M059J (cell line): ENCODE measurements at regions not wholly inside any gene's neighbourhood (a gene's known extent, or its start where the extent isn't known, plus 50 kb on each side); places are given as distances from the start of the nearest gene placed in this dataset.

Experiments used
- DNase-seq: peaks from one replicate; pipeline ENCODE4 v3.0.0-alpha.2; 2012; ENCODE audit warnings: low read depth

DNA sequence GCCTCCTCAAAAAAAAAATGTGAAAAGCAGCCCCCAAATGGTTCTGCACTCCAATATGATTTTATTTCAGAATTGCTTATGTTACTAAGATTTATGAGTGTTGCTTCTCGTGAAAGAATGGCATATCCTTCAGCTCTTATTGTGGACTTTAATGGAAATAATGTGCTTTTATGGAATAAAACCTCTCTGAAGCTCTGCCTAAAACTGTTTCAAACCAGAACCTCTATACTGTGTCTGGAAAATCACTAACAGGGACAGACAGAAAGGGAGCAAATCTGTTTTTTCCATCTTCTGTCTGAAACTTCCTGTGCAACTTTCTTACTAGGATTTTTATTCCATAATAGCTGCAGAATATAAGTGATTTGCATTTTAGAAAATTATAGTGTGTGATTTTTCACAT is 493.1 kb downstream of the ANKRD50 start:
- no peak for DNase-seq

DNA sequence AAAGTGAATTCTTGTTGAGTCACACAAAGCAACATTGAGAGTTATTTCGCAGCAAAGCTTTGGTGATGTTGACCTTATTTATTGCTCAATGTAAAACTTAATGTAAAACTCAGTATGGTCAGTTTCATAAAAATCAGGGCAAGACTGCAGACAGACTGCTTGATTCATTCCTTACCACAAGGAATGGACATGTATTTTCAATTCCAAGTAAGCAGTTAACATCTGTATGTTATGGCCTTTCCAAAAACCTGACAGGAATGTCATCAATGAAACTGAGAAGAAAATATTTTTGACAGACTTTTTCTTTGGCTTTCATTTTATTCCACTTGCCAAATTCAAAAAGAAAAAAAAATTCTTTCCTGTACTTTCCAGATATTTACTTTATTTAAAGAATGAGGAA is 488.3 kb downstream of the ANKRD50 start:
- no peak for DNase-seq

DNA sequence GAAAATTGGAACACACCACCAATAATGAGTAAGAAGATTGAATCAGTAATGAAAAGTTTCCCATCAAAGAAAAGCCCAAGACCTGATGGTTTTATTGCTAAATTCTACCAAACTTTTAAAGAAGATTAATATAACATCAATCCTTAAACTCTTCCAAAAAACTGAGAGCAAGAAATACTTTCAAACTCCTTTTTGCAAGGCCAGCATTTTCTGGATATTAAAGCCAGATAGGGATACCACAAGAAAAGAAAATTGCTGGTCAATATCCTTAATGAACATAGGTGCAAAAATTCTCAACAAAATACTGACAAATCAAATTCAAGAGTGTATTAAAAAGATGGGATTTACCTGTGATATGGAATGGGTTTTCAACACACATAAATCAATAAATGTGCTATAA is 484.6 kb downstream of the ANKRD50 start:
- DNase-seq: no peak

DNA sequence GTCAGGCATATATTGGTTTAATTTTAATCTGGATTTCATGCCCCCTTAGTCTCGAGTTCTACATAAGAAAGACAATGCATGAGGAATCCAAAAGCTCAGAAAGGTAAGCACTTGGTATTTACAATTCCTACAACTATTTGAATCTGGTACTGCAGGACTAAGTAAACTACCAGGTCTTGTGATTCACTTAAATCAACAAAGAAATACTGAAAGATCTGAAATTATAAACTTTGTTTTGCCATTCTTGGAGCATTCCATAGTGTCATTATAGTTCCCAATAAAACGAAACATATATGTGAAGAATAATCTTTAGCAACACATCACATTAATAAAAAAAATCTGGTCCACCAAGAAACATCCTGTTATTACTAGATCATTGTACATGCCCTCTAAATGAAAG is 482.3 kb downstream of the ANKRD50 start:
- no peak for DNase-seq

DNA sequence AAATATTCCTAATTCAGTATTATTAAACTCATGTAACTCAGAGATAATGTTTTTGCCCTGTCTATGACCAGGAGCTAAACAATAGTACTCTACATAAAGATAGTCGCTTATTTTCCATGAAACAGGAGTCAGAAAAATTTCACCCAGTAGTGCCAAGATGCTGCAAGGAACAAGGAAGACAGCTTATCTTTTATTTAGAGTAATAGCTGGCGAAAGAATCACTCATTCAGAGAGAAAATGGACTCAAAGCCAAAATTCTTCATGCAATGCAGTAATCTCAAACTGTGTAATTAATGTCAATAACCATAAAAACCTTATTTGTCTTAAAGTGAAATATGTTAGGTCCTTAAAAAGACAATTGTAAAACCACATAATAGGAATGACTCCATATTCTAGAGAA is 477.8 kb downstream of the ANKRD50 start:
- DNase-seq: no peak

DNA sequence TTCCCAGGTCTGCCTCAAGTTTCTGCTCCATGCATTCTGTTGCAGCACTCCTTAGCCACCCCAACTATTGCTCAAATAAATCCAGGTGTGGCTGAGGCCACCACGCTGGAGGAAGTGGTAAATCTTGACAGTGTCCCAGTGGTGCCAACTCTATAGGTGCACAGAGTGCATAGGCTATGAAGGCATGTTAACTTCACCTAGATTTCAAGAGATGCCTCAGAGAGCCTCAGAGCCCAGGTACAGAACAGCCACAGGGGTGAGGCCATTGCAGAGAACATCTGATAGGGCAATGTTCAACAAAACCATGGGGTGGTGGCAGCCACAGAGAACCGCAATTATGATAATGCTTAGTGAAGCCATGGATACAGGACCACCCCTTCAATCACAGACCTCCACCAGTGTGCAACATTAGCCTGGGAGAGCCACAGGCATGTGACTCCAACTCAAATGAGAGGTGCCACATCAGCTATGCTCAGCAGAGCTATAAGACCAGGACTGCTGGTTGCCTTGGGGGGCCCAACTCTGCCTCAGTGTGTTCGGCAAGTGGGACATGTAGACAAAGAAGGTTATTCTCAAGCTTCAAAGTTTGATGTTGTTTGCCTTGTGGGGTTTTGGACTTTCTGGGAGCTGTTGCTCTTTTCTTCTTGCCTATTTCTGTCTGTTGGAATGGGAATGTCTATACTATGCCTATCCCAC is 468.7 kb downstream of the ANKRD50 start:
- DNase-seq: no peak

DNA sequence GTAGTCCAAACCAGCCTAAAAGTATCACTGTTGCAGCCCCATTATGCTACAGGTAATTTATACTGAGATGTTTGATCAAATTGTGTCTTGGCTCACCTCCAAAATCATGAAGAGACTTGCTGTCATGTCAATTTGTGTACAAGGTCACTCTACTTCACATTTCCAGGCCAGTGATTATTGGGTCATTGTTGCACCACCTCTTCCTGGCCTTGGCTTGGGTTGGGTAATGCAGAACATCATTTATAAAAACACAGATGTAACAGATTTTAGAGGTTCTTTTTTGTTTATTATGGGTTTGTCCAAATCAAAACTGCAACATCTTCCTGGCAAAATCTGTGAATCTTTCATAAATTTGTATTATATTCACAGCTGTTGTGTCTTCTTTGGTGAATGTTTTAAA is 459.5 kb downstream of the ANKRD50 start:
- no peak for DNase-seq

DNA sequence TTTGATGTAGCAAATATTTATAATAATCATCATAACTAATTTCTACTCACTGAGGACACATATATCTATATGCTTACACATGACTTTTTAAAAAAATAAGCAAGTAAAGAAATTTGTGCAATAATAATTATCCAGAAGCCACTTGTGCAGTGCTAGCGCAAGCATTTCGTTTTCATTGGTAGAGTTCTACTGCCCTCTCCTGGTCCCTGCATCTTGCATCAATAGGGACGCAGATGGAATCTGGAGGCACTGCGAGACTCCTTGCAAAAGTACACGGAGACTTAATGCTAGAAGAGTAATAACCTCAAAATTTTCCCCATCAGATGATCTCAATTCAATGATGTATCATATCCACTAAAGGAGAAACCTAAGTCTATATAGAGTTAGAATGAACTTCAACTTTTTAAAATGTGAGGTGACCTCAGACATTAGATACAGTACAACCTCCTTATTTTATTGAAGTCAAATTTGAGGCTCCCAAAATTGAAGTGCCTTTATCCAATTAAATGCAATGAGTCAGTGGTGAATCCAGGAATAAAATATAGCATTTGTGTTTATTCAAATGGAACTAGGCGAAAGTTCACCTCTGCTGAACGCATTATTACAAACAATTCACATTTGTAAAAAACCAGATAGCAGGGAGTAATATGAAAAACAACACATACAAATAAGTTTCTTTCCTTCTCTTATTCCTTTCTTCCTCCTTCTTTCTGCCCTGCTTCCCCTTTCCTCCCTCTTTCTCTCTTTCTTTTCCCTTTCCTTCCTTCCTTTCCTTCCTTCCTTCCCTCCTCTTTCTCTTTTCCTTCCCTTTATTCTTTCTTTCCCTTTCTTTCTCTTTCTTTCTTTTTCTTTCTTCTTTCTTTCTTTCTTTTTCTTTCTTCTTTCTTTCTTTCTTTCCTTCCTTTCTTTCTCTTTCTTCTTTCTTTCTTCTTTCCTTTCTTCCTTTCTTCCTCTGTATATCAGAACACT is 450.0 kb downstream of the ANKRD50 start:
- peak; percentile 71 for DNase-seq

DNA sequence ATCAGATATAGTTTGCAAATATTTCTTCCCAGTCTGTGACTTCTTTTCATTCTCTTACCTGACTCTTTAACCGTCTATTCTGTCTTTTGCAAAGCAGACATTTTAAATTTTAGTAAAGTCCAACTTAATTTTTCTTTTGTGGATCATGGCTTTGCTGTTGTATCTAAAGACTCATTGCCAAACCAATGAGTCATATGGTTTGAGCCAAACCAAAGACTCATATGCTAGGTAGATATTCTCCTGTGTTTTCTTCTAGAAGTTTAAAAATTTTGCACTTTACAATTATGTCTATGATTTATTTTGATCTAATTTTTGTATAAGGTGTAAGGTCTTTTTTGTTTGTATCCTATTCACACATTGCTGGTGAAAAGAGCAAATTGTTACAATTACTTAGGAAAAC is 446.8 kb downstream of the ANKRD50 start:
- DNase-seq: peak; percentile 14

DNA sequence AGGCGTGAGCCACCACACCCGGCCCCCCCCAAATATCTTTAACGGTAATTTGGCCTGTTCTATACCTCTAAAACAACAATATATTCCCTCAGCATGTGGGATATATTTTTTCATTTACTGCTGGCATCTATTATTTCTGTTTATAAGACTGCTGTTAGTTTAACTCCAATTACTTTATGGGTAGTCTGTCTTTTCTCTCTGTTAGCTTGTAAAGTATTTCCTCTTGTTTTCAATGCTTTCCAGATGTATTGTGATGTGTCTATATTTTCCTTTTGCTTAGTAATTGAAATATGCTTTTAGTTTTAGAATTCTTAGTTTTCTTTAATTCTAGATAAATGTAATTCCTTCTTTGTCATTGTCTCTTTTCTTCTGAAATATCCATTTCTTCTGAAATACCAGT is 445.8 kb downstream of the ANKRD50 start:
- no peak for DNase-seq

DNA sequence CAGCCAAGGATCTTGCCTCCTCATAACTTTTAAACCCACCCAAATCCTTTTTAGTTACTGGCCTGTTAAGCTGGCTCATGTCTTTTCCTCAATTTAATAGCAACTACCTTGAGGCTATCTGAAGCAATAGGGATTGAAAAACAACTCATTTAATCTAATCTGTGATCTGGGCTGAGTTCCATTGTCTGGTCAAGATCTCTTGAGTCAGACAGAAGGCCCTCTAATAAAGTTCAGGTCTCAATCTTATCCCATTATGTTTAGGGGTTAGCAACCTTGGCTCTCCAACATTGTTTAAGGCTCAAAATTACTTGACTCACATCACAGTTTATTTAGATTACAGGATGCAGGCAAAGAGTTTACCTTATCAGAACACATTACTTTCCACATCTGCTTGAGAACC is 436.1 kb downstream of the ANKRD50 start:
- peak; percentile 72 for DNase-seq

DNA sequence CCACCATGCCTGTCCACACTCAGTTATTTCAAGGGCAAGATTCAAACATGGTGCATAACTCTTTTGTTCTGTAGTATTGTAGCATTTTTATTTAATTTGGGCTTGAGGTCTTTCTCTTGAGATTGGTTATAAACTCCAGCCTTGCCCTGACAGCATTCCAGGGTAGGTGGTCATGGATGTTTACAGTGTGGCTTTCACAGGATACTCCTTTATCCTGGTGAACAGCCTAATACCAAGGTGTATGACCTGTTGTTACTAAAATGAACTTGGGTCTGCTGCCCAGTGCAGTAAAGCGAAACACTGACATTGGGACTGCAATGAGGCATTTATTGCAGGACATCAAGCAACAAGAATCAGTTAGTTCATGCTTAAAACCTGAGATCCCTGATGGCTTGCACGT is 434.8 kb downstream of the ANKRD50 start:
- peak; percentile 25 for DNase-seq

DNA sequence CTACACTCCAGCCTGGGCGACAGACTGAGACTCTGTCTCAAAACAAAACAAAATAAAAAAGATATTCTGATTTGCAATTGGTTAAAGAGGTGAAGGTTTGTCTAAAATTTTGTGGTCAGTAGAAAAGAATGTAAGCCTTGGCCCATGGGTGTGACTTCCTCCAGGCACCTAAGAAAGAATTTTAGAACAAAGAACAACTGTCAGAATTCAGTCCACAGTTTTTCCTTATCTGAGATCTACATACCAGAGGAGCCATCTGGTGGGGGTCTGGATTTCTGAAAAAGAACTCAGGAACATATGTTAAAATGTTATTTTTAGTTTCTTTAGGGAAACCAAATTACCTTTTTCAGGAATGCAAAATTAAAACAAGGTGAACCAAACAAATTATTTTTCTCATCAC is 434.1 kb downstream of the ANKRD50 start:
- DNase-seq: peak; percentile 66

DNA sequence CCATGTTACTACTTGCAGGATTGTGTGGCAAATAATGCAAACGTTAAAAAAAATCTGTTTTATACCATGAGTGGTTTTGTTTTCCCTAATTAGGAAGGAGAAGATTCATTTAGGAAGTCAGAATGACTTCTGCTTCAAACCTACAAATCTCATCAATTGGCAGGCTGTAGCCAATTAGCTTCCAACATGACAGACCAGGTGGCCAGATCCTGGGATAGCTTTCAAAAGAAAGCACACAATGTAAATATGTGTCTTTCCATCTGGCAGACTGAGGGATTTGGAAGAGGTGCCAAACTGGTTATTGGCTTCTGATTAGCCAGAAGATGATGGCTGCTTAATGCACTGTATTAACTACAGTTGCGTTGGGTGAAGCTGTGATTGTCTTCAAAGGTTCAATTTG is 432.8 kb downstream of the ANKRD50 start:
- DNase-seq: no peak

DNA sequence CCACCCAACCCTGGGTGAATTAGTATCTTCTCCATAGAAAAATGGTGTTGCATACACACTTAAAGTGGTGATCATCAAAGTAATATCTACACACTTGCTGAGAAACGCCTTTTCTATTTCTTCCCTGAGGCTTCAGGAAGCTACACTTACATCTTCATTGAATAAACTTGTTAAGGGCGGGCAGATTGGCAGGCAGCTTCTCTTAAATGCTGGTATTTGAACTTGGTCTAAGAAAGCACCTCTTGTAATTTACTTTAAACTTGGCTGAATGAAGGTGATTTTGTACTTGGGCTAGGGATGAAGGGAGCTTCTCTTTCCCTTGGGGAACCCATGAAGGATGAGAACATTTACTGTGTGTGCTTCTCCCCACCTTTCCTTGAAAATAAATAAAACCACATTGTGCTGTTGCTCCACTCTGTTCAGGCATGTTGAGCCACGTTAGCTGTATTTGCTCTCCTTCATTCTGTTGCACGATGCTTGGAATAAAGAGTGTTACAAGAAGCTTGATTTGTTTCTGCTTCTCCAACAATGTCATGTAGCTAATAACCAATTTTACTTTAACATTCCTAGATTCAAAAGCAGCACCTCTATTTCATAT is 430.1 kb downstream of the ANKRD50 start:
- no peak for DNase-seq

DNA sequence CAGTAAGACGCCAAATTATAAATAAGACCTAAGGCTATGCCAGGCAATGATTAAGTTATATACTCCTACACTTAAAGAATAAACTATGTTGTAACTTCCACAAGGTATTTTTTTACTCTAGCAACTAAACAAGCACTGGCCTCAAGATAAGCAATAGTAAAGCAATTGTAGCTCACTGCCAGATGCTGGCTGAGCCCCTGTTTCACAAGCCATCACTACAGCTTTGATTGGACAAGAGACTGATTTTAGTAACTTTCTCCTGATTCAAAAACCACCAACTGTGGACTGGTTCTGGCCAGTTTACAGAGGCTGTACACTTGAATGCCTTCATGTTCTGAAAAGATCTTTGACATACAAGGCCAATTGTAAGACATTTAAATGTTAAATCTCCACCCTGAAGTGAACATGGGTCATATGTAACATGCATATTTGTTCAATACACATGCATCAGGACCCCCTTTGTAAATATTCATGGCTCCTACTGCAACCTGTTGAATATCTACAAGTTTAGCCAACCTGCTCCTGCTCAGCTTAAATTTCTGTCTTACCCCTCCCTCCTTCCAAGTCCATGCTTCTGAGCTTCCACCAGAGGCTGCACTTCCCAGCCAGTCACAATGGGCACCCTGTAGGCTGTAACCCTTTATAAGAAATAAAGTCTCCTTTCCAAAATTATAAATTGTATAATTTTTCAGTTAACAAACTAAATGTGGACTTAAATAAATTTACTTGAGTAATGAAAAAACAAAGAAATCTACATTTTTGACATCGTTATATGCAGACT is 423.6 kb downstream of the ANKRD50 start:
- DNase-seq: no peak

DNA sequence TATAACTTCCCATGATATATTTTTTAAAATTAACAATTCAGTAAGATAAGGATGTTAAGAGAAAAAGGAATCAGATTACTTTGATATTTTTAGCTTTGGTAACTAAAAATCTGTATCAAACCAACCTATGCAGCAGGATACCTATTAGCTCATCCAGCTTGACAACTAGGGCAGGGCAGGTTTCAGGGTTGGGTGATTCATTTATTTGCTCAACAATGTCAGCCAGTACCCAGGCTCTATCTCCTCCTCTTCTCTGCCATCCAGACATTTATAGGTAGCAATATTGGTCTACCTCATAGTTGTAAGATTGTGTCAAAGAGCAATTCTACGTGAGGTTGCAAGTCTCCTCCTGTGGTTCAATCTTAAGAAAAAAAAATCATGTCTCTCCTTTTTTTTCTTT is 421.9 kb downstream of the ANKRD50 start:
- DNase-seq: no peak

DNA sequence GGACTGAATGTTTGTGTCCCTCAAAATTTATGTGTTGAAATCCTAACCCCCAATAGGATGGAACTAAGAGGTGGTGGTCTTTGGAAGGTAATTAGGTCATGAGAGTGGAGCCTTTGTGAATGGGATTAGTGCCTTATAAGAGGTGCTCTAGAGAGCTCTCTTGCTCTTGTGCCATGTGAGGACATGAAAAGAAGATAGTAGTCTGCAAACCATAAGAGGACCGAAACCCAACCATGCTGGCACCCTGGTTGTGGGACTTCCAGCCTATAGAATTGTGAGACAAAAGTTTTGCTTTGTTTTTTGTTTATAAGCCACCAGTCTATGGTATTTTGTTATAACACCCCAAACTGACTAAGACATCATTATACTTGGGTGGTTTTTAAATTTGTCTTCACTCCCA is 417.1 kb downstream of the ANKRD50 start:
- DNase-seq: no peak

DNA sequence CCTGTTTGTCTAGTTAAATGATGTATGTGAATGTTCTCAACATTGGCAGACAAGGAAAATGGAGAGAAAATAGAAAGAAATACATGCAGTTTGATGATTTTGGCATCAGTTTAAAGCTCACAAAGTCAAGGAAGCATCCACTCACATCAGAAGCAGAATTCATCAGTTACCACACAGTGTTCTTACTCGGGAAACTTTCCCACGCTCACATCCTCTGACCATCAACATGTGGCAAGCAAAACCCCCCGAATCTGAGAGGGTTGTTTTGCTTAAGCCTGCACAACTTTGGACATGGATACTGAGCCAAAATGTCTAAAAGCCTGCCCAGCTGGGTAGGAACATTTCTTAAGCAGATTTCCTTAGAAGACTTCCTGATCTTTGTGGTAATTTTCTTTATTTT is 407.6 kb downstream of the ANKRD50 start:
- no peak for DNase-seq

DNA sequence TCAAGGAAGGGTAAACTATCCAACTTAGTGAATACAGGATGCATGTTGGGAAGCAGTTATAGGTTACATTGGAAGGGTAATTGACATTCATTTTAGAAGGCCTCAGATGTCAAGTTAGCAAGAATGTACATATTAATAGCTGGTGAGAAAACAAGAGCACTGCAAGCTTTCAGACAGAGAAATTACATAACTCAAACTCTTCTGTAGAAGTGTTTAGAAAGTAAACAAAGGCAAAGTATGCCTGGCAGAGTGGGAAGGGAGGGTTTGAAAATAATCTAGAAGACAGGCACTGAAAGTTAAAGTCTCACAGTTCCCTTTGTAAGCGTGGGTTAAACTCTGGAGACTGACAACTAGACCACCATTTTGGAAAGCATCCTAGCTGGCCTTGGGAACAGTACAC is 406.2 kb downstream of the ANKRD50 start:
- DNase-seq: no peak

DNA sequence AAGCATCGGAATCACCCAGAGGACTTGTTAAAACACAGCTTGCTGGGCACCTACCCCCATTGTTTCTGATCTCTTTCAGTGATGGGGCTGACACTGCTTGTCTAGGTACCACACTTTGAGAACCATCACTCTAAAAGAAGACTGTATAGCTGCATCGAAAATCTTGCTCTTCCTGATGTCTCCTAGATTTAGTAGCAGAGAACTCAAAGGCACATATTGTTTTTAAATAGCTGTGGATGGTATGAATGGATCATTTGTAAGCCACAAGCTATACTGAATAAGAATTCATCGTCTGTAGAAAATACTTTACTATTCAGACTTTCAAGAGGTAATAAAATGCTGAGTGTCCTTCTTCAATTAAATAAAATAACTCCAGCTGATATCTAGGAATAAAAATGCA is 405.4 kb downstream of the ANKRD50 start:
- no peak for DNase-seq

DNA sequence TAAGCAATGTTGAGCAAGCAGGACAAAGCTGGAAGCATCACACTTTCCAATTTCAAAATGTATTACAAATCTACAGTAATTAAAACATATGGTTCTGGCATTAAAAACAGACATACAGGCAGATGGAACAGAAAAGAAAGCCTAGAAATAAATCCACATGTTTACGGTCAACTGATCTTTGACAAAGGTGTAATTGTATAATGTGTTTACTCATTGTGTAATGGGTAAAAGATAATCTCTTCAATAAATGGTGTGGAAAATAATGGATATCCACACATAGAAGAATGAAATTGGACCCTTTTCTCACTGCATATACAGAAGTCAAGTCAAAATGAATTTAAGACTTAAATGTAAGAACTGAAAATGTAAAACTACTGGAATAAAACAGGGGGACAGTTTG is 394.2 kb downstream of the ANKRD50 start:
- no peak for DNase-seq
